HEK293T (cell line): ENCODE measurements at regions not wholly inside any gene's neighbourhood (a gene's known extent, or its start where the extent isn't known, plus 50 kb on each side); places are given as distances from the start of the nearest gene placed in this dataset.

Experiments
- CTCF ChIA-PET: fragments of 350-600 bp; formaldehyde crosslinking; extraction: SDS; loops from one replicate; lab custom pipeline; 2021; ENCODE audit warnings: antibody characterized with exemption, inconsistent platforms; lab: Yijun Ruan, JAX
- POLR2A ChIA-PET: fragments of 350-600 bp; formaldehyde crosslinking; extraction: SDS; loops from one replicate; lab custom pipeline; 2020; ENCODE audit warnings: antibody characterized with exemption, inconsistent platforms; lab: Yijun Ruan, JAX
- DNase-seq: peaks from one replicate; pipeline ENCODE4 v3.0.0; 2012; ENCODE audit warnings: mixed read lengths; ENCODE audit errors: extremely low spot score
- ARNT ChIP-seq: fragments of 450-650 bp; IDR thresholded peaks from 2 replicates; pipeline ENCODE4 v1.6.1; 2017; ENCODE audit warnings: mild to moderate bottlenecking
- BHLHE40 ChIP-seq: fragments of 450-650 bp; IDR thresholded peaks from 2 replicates; pipeline ENCODE4 v1.6.1; 2016; ENCODE audit warnings: mild to moderate bottlenecking, moderate library complexity, borderline replicate concordance
- CTBP1 ChIP-seq: fragments of 450-650 bp; IDR thresholded peaks from 2 replicates; pipeline ENCODE4 v1.6.1; 2016; ENCODE audit warnings: borderline replicate concordance
- ELF4 ChIP-seq: fragments of 450-650 bp; IDR thresholded peaks from 2 replicates; pipeline ENCODE4 v1.6.1; 2017; ENCODE audit warnings: antibody characterized with exemption
- FOXA1 ChIP-seq: fragments of 450-650 bp; IDR thresholded peaks from 2 replicates; pipeline ENCODE4 v1.6.1; 2016; ENCODE audit warnings: mild to moderate bottlenecking
- FOXK2 ChIP-seq: fragments of 450-650 bp; IDR thresholded peaks from 2 replicates; pipeline ENCODE4 v1.6.1; 2016; ENCODE audit warnings: mild to moderate bottlenecking
- FOXM1 ChIP-seq: fragments of 450-650 bp; IDR thresholded peaks from 2 replicates; pipeline ENCODE4 v1.6.1; 2017; ENCODE audit warnings: mild to moderate bottlenecking, borderline replicate concordance
- HDGF ChIP-seq: fragments of 450-650 bp; IDR thresholded peaks from 2 replicates; pipeline ENCODE4 v1.6.1; 2017; ENCODE audit warnings: antibody characterized with exemption, borderline replicate concordance
- L3MBTL2 ChIP-seq: fragments of 450-650 bp; conservative IDR thresholded peaks from 2 replicates; pipeline ENCODE4 v1.6.1; 2016; ENCODE audit warnings: mild to moderate bottlenecking
- LEF1 ChIP-seq: fragments of 450-650 bp; IDR thresholded peaks from 2 replicates; pipeline ENCODE4 v1.6.1; 2017; ENCODE audit warnings: mild to moderate bottlenecking, borderline replicate concordance
- NFRKB ChIP-seq: fragments of 450-650 bp; IDR thresholded peaks from 2 replicates; pipeline ENCODE4 v1.6.1; 2016; ENCODE audit warnings: mild to moderate bottlenecking, moderate library complexity
- SP1 ChIP-seq: fragments of 450-650 bp; IDR thresholded peaks from 2 replicates; pipeline ENCODE4 v1.6.1; 2017
- SUZ12 ChIP-seq: fragments of 450-650 bp; IDR thresholded peaks from 2 replicates; pipeline ENCODE4 v1.6.1; 2016; ENCODE audit warnings: mild to moderate bottlenecking
- TARDBP ChIP-seq: fragments of 450-650 bp; IDR thresholded peaks from 2 replicates; pipeline ENCODE4 v1.6.1; 2016
- ZNF384 ChIP-seq: fragments of 450-650 bp; IDR thresholded peaks from 2 replicates; pipeline ENCODE4 v1.6.1; 2016
- TF ChIP-seq, protein P1 (sequence below): fragments of 450-650 bp; IDR thresholded peaks from 2 replicates; pipeline ENCODE4 v1.6.1; 2016

DNA sequence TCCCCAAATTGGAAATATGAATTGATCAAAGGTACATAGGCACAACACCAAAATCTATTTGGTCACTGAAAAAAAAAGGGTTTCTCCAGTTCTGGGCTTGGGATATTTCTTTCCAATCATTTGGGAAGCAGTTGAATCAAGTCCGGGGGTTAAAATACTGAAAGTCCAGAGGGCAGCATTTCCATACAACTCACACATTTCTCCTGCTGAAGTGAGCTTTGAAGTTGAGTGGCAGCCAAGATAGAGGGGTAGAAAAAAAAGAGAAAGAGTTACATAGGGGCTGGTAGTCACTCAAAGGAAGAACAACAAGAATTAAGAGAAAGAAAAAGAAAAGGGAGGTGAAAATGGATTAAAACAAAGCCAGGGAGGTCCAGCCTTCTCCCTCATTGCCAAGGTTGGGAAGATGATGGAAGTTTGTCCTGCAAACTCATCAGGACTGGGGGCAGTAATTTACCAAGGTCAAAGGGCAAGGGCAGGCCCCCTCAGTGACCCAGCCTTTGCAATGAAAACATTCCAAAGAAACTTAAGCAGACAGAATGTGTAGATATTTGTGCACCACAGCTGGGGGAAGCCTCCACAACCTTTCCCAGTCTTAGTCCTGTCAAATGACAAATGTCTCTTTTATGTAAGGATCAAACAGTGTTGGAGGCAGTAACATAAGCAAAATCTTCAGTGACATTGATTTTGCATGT, 525.3 kb upstream of the JARID2 start:
- no peak for DNase-seq
- CTCF ChIA-PET: interaction anchor here (0.7 kb wide), 1 partner anchor 9 kb away, joined by 3 read pairs; no protein-coding TSS in a partner anchor
- POLR2A ChIA-PET: no interaction called here
- TF ChIP-seq NFRKB: no peak
- no peak for TF ChIP-seq L3MBTL2
- TF ChIP-seq TARDBP: no peak
- TF ChIP-seq SUZ12: no peak
- TF ChIP-seq FOXA1: no peak
- TF ChIP-seq FOXK2: no peak
- no peak for TF ChIP-seq FOXM1
- no peak for TF ChIP-seq ARNT
- TF ChIP-seq SP1: no peak
- no peak for TF ChIP-seq ZNF384
- no peak for TF ChIP-seq BHLHE40
- no peak for TF ChIP-seq LEF1
- TF ChIP-seq, protein P1, sequence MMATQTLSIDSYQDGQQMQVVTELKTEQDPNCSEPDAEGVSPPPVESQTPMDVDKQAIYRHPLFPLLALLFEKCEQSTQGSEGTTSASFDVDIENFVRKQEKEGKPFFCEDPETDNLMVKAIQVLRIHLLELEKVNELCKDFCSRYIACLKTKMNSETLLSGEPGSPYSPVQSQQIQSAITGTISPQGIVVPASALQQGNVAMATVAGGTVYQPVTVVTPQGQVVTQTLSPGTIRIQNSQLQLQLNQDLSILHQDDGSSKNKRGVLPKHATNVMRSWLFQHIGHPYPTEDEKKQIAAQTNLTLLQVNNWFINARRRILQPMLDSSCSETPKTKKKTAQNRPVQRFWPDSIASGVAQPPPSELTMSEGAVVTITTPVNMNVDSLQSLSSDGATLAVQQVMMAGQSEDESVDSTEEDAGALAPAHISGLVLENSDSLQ: no peak

GRCh38 chr6:14721103-14721758, 524.6 kb upstream of the JARID2 start:
- TF ChIP-seq, protein P1: no peak
- TF ChIP-seq ARNT: no peak
- TF ChIP-seq SUZ12: no peak
- no peak for TF ChIP-seq LEF1
- no peak for TF ChIP-seq HDGF
- TF ChIP-seq CTBP1: no peak
- TF ChIP-seq FOXK2: no peak
- no peak for TF ChIP-seq ELF4
- TF ChIP-seq FOXA1: no peak
- TF ChIP-seq FOXM1: no peak
- TF ChIP-seq TARDBP: no peak
- no peak for TF ChIP-seq SP1
- TF ChIP-seq L3MBTL2: no peak
- no peak for TF ChIP-seq BHLHE40
- no peak for TF ChIP-seq NFRKB
- no peak for TF ChIP-seq ZNF384
- ChIA-PET CTCF (no interaction called here), POLR2A (no interaction called here)
- DNase-seq: no peak

GRCh38 chr6:14722001-14722562, 523.8 kb upstream of the JARID2 start:
- POLR2A ChIA-PET: interaction anchor here (0.8 kb wide), 1 partner anchor 9 kb away, joined by 3 read pairs; no protein-coding TSS in a partner anchor

GRCh38 chr6:14722704-14723103, 523.2 kb upstream of the JARID2 start:
- TF ChIP-seq ARNT (no peak), TARDBP (no peak), FOXM1 (no peak), BHLHE40 (no peak), FOXA1 (no peak), ELF4 (no peak), CTBP1 (no peak), L3MBTL2 (no peak), NFRKB (no peak), SP1 (no peak), ZNF384 (no peak), SUZ12 (no peak), HDGF (no peak), LEF1 (no peak), FOXK2 (no peak)
- TF ChIP-seq, protein P1: no peak
- DNase-seq: no peak
- POLR2A ChIA-PET: interaction anchor here (0.8 kb wide), 1 partner anchor 10 kb away, joined by 3 read pairs; no protein-coding TSS in a partner anchor
- CTCF ChIA-PET: interaction anchor here (0.6 kb wide), 1 partner anchor 211 kb away, joined by 3 read pairs; no protein-coding TSS in a partner anchor

More at GRCh38 chr6:14722001-14722562, 523.8 kb upstream of the JARID2 start:
- DNase-seq: no peak
- CTCF ChIA-PET: interaction anchor here (0.6 kb wide), 1 partner anchor 210 kb away, joined by 3 read pairs; no protein-coding TSS in a partner anchor
- TF ChIP-seq NFRKB: no peak
- no peak for TF ChIP-seq L3MBTL2
- no peak for TF ChIP-seq TARDBP
- TF ChIP-seq BHLHE40: no peak
- no peak for TF ChIP-seq FOXM1
- TF ChIP-seq, protein P1: no peak
- TF ChIP-seq SUZ12: no peak
- no peak for TF ChIP-seq CTBP1
- no peak for TF ChIP-seq FOXK2
